AML-193 (cell line): ENCODE measurements at regions not wholly inside any gene's neighbourhood (a gene's known extent, or its start where the extent isn't known, plus 50 kb on each side); places are given as distances from the start of the nearest gene placed in this dataset.

Experiments
- DNase-seq, 2 experiments: peaks; one replicate each; lab custom pipeline; 2025; lab: John Stamatoyannopoulos, UW

DNA sequence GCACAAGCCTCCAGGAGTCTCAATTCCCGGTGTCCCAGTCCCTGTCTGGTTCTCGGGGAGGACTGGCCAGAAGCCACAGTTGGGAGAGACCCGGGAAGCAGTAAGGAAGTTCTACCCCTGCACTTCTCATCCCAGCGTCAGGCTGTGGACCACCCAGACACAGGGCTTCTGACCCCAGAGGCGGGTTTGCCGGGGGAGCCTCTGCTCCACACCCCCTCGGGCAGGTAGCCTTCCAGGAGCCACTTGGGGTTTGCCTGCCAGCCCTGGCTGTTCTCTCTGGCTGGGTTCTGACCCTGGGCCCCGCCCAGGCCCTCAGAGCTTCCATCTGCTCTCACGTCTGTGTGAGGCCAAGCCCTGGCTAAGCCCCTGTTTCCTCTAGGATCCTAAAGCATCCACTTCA is 94.4 kb upstream of the GPC1 start:
- DNase-seq: no peak

DNA sequence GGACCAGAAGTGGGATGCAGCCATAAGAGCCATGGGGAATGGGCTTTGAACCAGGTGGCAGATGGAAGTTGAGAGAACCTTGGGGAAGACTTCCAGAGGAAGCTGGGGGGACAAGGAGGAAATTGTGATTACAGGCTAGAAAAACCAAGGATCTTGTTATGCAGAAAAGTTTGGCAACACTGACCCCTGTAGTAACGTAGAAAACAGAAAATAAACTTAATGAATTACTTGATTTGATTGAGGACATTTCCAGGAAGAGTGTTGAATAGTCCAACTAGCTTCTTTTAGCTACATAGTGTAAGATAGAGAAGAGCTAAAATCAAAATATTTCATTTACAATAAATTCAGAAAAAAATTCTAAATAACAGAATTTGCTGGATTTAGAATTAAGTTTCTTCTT is 91.9 kb upstream of the GPC1 start:
- no peak for DNase-seq

DNA sequence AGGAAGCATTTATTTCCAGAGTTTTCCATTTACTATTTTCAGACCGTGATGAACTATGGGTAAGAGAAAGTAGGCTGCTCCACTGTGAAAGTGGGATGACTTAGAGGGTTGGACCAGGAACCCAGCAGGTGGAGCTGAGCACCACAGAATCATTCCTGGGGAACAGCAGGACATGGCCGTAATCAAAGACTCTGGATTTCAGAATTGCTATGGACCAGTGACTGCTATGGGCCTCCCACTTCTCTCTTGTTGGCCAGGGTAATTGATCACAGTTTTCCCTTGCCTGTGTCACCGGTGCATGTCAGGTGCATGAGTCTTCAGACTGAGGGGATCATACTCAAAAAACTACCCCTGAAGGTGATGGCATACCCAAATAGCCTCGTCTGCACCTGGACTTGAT is 90.6 kb upstream of the GPC1 start:
- DNase-seq: no peak

DNA sequence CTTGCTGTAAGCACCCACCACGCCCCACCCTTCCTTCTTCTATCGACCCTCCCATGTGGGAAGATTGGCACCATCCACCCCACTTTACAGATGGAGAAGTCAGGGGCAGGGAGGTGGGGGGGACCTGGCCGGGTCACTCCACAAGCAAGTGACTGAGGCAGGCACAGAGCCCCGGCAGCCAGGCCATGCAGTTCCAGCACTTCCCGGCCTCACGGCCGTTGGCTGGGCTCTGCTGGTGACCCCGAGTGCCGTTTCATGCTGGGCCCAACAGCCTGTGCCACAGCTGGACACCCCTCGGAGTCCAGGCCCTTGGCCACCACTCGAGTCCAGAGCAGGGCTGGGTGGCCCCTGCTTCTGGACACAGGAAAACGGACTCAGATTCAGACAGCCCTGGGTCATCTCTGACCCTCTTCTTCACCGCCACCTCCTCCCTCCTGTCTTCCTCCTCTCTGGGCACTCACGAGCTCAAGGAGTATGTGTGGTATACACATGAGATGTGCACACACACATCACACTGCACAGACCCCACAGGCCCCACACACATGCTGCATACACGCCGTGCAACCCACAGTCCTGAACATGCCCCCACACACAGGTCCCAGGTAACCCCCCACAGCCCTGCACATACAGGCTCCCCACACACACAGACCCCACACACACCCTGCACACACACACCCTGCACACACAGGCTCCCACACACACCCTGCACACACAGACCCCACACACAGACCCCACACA is 89.3 kb upstream of the GPC1 start:
- DNase-seq: no peak

DNA sequence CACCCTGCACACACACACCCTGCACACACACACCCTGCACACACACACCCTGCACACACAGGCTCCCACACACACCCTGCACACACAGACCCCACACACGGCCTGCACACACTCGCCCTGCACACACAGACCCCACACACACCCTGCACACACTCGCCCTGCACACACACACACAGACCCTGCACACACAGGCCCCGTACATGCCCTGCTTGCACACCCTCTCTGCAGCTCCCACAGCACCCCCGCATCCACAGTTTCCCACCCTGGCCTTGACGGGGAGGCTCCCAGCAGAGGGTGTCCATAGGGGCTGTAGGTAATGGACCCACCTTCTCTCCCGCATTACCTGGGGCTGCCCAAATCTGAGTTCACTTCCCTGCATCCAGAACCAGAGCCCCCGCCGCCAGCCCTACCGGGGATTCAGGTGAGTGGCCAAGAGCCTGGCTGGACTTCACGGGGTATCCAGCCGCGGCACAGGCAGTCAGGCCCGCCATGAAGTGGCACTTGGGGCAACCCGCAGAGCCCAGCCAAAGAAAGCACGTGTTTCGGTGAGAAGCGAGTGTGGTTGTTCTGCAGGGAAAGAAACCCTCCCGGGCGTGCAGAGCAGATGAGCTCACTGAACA is 88.6 kb upstream of the GPC1 start:
- DNase-seq: no peak

DNA sequence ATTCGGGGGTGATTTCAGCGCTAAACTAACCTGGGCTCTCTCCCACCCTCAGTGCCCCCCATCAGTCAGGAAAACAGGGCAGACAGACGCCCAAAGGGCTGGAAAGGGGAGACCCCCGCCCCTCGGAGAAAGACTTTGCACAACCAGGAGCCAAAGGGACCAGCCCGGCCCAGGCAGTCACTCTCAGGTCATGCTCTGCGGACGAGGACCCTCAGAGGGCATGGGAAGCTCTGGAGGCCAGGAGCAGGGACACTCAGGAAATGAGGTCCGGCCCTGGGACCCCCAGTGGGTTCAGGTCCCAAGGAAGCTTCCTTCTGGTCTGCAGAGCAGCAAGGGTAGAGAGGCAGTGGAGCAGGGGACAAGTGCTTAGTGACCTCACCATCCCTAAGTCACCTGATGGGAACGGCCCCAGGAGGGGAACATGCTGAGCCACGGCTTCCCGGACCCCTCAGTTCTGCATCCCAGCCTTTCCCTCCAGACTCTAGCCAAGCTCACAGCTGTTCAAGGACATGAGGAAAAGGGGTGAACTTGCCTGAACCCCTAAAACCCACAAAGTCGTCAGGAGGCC is 88.0 kb upstream of the GPC1 start:
- no peak for DNase-seq

DNA sequence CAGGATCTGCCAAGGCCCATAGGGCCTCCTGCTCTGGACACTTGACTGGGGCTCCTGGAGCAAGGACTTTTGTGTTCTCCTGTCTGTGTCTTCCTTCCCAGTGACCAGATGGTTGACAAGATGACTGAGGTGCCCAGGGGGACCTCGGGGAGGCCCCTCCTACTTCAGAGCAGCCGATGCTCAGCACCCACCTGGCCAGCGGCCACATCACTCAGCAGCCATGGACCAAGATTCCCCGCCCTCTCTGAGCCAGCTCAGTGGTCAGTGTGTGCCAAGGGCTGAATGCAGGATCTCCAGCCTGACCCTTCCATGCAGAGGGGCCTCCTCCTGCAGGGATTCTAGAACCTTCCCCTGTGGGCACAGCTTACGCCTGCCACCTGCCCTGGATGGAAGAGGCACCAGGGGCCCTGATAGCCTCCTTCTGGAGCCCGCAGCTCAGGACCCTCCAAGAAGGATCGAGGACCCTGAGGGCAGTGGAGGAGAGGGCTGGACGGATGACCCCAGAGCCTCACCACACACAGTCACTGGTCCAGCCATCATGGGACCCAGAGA is 87.4 kb upstream of the GPC1 start:
- DNase-seq: no peak

DNA sequence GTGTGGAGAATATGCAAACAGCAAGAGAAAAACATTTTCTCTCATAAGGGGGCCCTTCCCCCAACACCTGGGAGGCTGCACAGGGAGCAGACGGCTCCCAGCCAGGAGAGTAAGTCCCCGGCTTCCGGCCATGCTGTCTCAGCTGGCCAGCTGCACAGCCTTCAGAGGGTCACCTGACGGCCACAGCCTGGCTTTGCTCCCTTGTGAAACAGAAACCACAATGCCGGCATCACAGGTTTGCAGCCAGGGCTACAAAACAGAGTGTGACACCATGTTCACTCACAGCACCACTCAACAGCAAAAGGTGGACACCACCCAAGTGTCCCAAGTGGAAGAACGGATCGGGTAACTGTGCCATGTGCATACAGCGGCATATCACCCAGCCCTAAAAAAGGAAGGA is 86.9 kb upstream of the GPC1 start:
- DNase-seq: no peak

DNA sequence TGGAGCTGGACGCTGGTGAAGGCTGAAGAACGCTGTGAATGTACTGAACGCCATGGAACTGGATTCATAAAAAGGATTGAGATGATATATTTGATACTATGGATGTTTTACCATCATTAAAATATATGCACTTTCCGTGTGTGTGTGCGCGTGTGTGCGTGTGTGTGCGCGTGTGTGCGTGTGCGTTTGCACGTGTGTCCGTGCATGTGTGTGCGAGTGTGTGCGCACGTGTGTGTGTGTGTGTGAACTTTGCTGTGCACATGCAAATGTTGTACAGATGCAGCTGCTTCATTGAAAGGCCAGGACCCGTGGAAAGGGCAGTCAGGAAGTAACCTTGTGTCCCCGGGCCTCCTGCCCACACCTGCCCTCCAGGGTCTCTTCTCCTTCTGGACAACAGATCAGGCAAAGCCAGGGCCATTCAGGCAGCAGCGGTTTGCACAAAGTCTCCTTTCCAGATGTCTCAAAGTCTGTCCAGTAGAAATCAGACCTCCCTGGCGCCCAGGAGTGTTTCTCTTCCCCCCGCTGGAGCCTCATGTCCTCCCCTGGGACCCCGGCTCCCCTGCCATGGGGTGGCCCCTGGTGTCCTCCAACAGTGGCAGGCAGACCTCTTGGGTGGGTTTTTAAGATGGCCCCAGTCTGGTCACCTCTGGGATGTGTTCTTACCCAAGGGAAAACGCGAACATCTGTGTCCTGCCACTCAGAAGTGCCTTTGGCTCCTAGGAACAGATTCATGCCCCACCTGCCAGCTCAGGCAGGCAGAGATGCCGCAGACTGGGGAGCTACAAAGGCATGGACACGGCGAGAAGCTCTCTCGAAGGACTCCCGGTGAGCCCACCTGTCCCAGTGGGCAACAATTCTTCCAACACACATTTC is 86.1 kb upstream of the GPC1 start:
- DNase-seq: no peak

DNA sequence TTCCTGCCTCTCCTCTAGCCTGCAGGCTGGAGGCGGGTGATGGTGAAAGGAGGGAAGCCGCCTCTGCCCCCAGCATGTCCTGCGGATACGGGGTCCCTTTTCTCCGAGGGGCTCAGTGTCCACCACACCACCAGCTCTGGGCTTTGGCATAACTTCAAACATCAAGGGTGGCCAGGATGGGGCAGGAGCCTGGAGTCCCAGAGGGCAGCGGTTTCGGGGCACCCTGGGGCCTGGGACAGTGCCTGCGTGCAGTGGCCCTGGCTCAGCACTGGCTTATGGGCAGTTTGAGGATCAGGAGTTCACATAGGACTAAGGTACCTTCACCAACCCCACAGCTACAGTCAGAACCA is 85.5 kb upstream of the GPC1 start:
- DNase-seq: no peak

DNA sequence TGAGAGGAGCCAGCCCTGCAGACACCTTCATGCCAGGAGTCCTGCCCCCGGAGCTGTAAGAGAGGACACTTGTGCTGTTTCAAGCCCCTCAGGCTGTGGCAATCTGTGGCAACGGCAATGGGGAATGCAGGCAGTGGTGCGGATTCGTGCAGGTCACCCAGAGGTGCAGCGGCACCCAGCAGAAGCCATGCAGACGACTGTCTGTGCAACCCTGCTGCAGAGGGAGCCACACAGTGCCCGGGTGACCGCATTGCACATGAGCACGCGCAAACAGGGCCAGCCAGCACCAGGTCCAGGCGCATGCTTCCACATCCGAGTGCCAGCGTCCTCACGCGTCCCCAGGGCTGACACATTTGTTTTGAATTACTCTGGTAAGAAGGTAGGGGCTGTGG is 84.8 kb upstream of the GPC1 start:
- DNase-seq: no peak

DNA sequence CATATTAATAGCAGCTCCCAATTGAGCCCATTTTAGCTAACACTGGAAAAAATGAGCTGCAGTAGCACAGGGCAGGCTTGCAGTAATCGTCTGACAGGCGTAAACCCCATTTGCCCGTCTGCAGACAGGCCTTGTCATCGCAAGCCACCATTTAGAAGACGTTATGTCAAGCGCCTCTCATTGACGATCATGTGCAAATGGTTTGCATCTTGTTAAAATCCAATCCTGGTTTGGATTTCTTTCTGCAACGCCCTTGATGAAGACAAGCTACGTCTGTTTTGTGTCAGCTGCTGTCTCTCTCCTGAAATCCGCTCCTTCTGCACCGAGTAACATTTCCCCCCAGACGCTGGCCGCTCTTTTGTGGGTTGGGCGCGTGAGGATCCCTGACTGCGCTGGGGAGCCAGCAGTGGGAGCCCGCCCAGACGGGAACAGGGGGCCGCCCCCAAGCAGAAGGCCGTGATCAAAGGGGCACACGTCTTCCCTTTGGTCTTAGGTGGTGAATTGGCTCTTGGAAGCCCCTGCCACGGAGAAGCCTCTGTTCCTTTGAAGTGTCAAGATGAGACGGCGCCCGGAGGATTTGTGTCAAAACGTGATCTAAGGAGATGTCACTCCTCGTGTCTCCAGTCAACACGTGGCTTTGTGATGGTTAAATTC is 84.2 kb upstream of the GPC1 start:
- no peak for DNase-seq

DNA sequence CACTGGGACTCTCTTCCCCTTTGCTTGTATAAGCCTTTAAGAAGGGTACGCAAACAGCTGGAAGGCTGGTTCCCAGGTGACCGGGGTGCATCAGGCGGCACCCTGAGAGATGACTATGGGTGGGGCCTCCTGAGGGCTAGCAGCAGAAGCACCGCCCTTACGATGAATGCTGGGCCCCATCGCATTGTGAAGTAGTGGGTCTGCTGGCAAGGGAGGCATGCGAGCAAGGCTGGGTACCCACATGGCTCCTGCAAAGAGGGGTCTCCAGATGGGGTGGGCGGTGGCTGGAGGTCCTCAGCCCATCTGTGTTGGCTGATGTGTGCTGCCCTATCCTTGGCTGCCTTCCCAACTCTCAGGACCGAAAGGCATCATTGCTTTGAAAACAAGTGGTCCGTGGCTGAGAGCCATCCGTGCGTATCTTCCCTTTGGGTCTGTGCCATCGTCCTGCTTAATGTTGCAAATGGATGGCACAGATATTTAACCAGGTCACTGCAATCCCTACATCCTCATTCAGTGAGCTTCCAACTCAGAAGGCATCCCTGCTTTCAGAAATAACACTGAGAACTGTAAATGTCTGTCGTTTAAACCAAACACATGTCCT is 83.5 kb upstream of the GPC1 start:
- DNase-seq: no peak

DNA sequence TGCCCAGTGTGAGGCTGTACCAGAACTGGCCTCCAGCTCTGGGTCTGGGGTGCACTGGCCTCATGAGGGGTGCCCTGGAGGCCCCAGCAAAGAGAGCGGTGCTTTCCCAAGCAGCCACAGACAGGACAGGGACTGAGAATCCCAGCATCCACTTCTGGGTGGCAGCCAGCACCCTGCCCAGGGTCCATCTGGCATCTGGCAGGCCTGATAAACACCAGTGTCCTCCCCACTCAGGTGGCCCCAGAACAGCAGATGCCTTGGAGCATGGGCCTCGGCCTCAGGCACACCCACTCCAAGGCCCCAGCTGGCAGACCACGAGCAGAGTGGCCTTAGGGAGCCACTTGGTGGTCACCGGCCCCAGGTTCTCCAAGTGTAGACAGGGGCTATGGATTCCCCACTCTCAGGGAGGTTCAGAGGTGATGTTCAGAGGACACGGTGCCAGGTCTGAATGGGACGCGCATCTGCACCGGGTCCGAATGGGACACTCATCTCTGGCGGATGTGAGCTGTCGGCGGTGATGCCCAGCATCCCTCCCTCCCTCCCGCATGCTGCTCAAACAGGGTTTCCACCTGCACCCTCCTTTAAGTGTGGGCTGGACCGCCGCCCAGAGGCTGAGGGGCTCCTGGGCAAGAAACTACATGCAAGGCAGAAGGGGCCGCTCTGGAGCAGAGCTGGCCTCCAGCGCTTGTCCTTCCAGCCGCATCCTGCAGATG is 82.2 kb upstream of the GPC1 start:
- DNase-seq: no peak

DNA sequence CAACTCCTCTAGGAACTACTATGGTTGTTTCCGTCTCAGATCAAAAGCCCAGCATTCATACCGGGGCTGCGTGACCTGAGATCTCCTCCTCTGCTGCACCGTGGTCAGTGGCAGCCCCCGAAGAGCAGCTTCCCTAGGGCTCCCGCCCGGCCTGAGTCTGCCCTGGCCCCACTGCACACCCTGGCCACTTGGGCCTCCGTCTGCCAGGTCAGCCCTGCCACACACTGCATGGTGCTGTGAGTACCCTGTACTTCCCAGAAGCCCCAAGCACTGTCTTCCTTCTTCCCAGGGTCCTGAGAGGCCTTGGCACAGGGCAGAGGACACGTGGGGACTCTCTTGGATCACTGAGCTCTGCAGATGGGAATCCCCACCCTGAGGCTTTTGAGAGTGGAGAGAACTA is 81.5 kb upstream of the GPC1 start:
- DNase-seq: no peak

DNA sequence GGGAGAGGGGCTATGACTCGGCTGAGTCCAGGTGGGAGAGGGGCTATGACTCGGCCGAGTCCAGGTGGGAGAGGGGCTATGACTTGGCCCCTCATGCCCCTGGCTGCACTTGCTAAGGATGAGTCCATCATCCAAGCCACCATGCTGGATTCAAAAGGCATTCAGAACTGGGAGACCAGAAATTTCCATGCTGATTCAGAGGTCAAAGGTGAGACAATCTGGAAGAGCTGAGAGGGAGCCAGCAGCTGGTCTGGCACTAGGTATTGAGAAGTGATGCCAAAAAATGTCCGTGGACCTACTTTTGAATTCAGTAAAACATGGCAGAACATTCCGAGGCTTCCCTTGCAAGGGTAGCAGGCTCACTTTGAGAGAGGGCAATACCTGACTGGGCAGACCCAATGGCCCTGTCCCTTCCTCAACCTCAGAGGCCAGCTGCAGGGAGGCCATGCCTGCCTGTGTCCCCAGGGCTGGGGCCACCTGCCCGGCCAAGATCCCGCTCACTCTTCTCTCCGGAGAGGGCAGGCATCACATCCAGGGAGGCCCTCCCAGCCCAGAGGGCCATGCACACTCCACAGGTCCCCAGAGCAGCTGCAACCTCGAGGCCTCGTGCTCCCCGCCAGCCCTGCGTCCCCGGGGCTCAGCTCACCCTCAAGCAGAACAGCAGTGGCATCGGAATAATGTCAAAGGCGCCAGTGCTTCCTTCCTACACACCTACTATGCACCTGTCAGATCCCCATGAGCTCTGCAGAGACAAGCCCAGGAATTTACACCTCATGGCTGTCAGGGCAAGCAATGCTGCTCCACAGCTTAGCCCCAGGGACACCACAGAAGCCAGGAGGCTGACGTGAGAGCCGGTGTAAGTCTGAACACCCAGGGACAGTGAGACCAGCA is 80.2 kb upstream of the GPC1 start:
- no peak for DNase-seq

DNA sequence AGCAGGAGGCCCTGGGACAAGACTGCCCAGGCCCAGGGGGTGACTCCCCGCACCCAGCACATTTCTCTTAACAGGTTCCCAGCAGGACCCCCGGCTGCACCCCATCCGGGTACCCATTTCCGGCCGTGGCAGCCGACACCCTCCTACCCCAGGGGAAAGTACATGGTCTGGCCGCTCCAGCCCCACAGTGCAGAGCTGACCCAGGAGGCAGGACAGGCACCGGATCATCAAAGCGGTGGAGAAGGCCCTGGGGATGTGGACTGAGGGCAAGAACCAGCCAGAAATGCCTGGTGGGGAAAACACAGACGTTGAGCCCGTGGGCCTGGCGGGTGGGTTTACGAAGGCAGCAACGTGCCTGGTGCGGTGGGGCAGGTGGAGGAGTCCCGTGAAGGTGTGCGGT is 79.5 kb upstream of the GPC1 start:
- no peak for DNase-seq

DNA sequence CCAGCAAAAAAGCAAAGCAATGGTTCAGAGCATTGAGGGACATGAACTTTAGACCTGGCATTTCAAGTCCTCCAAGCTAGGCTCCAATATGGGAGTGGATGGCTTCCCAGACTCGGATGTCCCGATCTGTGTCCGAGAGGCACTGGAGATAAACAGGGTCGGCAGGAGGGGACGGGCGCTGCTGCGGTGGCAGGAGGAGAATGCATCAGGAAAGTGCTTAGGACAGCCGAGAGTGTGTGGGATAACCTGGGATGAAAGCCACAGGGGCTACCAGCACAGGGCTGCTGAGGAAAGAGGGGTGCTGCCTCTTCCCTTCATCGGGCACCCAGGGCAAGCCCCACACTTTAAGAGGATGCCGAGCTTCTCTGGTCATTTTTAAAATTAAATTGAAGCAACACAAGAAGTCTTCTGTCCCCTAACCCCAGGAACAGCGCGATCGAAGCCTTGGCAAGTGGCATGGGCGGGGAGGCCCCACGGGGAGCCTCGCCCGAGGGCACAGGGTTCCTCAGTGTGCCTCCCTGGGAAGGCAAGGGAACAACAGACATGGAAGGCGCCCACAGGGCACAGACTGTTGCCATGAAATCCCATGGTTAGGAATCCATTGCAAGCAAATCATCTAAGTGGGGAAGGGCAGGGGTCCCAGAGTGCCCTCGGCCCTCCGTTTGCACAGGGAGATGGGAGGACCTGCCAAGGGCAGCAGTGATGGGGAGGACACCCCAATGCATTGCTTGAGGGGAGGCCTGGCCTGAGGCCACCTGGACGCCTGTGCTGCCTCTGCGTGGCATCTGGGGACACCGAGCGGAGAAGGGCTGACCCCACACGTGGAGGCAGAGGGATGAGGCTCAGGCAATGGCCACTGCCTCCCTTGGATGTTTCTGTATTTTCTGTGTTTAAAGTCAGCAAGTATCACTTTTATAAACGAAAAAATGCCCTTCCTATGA is 78.5 kb upstream of the GPC1 start:
- no peak for DNase-seq

DNA sequence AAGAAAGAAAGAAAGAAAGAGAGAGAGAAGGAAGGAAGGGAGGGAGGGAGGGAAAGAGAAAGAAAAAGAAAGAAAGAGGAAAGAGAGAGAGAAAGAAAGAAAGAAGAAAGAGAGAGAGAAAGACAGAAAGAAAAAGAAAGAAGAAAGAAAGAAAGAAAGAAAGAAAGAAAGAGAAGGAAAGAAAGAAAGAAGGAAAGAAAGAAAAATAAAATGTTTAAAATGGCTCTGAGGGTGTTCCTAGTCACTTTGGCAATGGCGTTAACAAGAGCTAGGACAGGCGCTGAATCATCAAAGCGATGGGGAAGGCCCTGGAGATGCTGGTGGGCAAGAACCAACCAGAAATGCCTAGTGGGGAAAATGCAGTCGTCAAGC is 77.8 kb upstream of the GPC1 start:
- no peak for DNase-seq
